Upper lobe of left lung (tissue), 6 donors: ENCODE measurements at regions not wholly inside any gene's neighbourhood (a gene's known extent, or its start where the extent isn't known, plus 50 kb on each side); places are given as distances from the start of the nearest gene placed in this dataset.
A peak's percentile ranks its signal among the peaks of the same experiment; 100 is the strongest.

Experiments
- ATAC-seq, 2 donors: fragments of 200-7000 bp; cut with Tn5 transposase; one replicate each; pipeline ENCODE4 v1.9.1; 2022; ENCODE audit warnings: mild to moderate bottlenecking in 2 of 2, moderate library complexity in 2 of 2; ENCODE audit not compliant: low FRiP score in 2 of 2
- DNase-seq, 2 donors: peaks; one replicate each; pipeline ENCODE4 v3.0.0-alpha.2; 2019 to 2020
- H3K27ac ChIP-seq, 4 donors: fragments of 200-600 bp; sonication (generic); one replicate each; pipeline ENCODE4 v1.5.1; 2016 to 2019
- H3K27me3 ChIP-seq, 4 donors: fragments of 200-600 bp; sonication (generic); one replicate each; pipeline ENCODE4 v1.5.1; 2017 to 2019
- H3K36me3 ChIP-seq, 4 donors: fragments of 200-600 bp; sonication (generic); one replicate each; pipeline ENCODE4 v1.5.1; 2016 to 2019
- H3K4me1 ChIP-seq, 4 donors: fragments of 200-600 bp; sonication (generic); one replicate each; pipeline ENCODE4 v1.5.1; 2018 to 2019
- H3K4me3 ChIP-seq, 4 donors: fragments of 200-600 bp; sonication (generic); one replicate each; pipeline ENCODE4 v1.5.1; 2017 to 2019; ENCODE audit warnings: mild to moderate bottlenecking in 2 of 4, moderate library complexity in 1 of 4
- H3K9me3 ChIP-seq, 4 donors: fragments of 200-600 bp; sonication (generic); one replicate each; pipeline ENCODE4 v1.5.1; 2018 to 2019
- EP300 ChIP-seq, 4 donors: sonication (generic); formaldehyde crosslinking; IDR thresholded peaks; one replicate each; pipeline ENCODE4 v1.5.1; 2017; ENCODE audit warnings: antibody characterized with exemption in 4 of 4, control low read depth in 2 of 4
- POLR2A ChIP-seq, 4 donors: fragments of 450-650 bp; IDR thresholded peaks; one replicate each; pipeline ENCODE4 v1.5.1; 2016 to 2017; ENCODE audit warnings: antibody characterized with exemption in 4 of 4, mild to moderate bottlenecking in 2 of 4
- POLR2AphosphoS5 ChIP-seq, 2 donors: sonication (generic); formaldehyde crosslinking; IDR thresholded peaks; one replicate each; pipeline ENCODE4 v1.5.1; 2017; ENCODE audit warnings: antibody characterized with exemption in 2 of 2
- WGBS, 2 donors: methylation state at CpG; one replicate each; pipeline ENCODE4 v1.1.5; 2017 to 2018; 5-methylcytosine and 5-hydroxymethylcytosine counted together
- TF ChIP-seq, protein P1 (sequence below), 6 experiments: fragments of 450-650 bp in 4 of 6; fragments of 200-600 bp in 2 of 6; sonication (generic) in 2 of 6; IDR thresholded peaks; one replicate each; pipeline ENCODE4 v1.5.1; 2016 to 2019; ENCODE audit warnings: antibody characterized with exemption in 6 of 6
- donor health status: DM: no; HTN: no; CAD: no; lungs with moderate emphysema.
- donor health status: DM: no; HTN: yes; CAD: no; lungs with severe emphysema.

DNA sequence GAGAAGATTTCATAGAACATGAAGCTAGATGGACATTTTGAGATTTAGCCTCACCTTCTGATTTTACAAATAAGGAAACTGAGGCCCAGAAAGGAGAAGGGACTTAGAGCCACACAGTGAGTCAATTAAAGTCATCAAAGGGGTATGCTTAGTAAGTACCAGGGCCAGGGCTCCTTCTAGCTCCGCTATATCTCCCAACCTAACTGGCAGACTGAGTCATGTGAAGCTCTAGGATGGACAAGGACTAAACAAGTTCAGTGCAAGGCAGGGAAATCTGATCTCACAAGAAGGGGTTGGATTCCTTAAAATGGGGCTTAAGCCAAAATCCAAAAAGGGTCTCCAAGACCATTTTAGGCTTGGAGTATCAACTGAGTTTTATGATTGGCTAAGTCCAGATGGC is 215.8 kb downstream of the PHLDA1 start:
- DNase-seq (no peak), ATAC-seq (no peak)
- Histone ChIP-seq H3K36me3 (no peaks in the 10 kb centered on the region), H3K4me1 (peaks cover 0 to 5% (median 0%) of the 10 kb centered on the region in 4 donors), H3K27ac (peak overlapping the region in 1 of 4 donors; percentile 32), H3K4me3 (no peak overlapping the region), H3K27me3 (no peaks in the 10 kb centered on the region), H3K9me3 (no peaks in the 10 kb centered on the region)
- TF ChIP-seq EP300 (IDR thresholded peaks at IDR 0.05): no peak
- WGBS, 2 donors: 92 to 100% methylated on average over 1 of the region's 1 CpG

DNA sequence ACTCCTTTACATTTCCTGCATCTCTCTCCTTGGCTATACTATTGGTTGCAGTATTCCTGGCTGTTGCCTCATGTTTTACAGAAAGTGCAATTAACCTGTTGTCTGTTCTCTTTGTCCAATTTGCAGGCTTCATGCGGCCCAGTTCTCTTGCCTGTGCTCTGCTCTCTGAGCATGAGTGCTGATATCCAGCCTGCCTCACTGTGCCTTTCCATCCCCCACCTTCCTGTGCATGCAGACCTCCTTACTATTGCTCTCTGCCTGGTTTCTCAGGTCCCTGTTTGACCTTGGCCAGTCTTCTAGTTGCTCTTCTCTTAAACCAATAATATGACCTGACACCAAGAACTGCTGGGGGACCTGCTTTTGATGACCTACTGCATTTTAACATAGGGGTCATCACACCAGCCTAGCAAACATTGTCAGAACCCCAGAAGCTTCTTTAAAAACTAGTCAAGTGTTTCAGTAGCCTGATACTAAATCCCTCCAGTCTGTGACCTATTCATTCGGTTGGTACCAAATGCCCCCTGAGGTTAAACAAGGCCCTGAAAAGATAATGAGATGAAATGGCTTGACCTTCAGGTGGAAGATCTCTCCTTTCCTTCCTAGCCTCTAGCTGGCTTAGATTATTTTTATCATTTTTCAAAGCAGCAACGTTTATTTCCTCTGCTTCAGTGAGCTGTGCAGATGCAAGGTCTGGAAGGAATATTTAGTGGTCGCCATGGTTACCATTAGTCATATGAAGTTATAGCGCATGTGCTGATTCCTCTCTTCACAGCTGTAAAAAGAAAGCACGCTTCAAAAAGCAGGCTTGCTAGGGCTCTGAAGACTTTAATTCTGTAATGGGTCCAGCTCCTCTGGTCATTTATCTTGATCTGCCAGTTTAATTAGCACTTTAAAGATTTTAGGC is 216.5 kb downstream of the PHLDA1 start:
- no peak for TF ChIP-seq POLR2A (IDR thresholded peaks at IDR 0.05)
- TF ChIP-seq EP300 (IDR thresholded peaks at IDR 0.05): no peak
- TF ChIP-seq, protein P1, sequence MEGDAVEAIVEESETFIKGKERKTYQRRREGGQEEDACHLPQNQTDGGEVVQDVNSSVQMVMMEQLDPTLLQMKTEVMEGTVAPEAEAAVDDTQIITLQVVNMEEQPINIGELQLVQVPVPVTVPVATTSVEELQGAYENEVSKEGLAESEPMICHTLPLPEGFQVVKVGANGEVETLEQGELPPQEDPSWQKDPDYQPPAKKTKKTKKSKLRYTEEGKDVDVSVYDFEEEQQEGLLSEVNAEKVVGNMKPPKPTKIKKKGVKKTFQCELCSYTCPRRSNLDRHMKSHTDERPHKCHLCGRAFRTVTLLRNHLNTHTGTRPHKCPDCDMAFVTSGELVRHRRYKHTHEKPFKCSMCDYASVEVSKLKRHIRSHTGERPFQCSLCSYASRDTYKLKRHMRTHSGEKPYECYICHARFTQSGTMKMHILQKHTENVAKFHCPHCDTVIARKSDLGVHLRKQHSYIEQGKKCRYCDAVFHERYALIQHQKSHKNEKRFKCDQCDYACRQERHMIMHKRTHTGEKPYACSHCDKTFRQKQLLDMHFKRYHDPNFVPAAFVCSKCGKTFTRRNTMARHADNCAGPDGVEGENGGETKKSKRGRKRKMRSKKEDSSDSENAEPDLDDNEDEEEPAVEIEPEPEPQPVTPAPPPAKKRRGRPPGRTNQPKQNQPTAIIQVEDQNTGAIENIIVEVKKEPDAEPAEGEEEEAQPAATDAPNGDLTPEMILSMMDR (IDR thresholded peaks at IDR 0.05): no peak
- TF ChIP-seq POLR2AphosphoS5 (IDR thresholded peaks at IDR 0.05): no peak
- H3K9me3 ChIP-seq: no peaks in the 10 kb centered on the region
- peaks cover 0 to 5% (median 0%) of the 10 kb centered on the region in 4 donors for H3K4me1 ChIP-seq
- DNase-seq: no peak
- H3K27me3 ChIP-seq: no peaks in the 10 kb centered on the region
- WGBS, 2 donors: 56 to 72% methylated on average over 6 of the region's 6 CpGs
- ATAC-seq: peak in 1 of 2 donors; percentile 92
- peak overlapping the region in 1 of 4 donors; percentile 32 for H3K27ac ChIP-seq
- H3K36me3 ChIP-seq: no peaks in the 10 kb centered on the region
- H3K4me3 ChIP-seq: no peak overlapping the region

DNA sequence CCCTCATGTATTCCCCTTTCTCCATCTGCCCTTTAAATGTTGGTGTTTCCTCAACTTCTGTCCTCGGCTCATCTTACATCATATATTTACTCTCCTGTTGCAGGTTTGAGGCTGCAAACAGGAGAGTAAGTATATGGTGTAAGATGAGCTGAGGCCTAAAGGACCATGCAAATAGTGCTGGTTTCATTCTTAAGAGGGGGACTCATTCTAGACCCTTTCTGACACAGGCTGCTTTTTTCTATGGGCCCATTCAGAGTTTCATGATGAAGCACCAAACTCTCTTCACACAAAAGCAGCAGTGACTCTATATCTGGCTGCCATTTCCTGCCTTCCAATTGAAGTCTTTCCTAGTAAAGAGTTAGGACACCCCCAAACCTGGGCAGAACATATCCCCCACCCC is 218.5 kb downstream of the PHLDA1 start:
- no peaks in the 10 kb centered on the region for H3K36me3 ChIP-seq
- 61 to 79% methylated on average over 1 of the region's 1 CpG for WGBS, 2 donors

DNA sequence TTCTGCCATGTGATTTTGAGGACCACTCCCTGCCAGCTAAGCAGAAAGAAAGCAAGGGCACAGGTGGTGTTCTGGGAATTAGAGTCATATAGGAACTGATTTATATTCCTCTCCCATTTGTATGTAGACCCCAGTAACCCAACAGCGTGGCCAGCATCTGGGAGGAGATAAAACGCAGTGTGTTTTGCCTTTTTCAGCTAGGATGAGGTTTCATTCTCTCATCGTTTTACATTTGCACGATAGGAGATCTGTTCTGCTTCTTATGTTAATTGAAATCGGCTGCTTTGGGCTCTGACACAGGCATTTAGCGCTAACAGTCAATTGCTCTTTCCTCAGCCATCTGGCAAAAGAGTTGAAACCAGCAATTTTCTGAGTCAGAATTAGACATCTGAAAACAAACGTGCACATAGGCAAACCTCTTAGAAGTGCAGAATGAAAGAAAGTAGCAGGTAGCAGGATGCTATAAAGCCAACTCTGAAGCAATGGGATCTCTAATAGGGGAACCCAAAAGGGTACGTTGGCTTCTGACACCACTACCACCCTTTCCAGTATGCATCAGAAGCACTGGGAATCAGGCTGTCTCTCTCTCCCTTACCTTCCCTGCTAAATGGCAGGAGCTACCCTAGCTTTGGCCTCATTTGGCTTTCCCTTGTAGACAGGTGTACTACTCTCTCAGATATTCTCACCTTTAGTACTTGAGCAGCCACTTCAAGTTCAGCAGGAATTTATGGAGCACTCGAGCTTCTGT is 219.1 kb downstream of the PHLDA1 start:
- peaks cover 0 to 5% (median 0%) of the 10 kb centered on the region in 4 donors for H3K4me1 ChIP-seq

More for the DNA sequence above, 218.5 kb downstream of the PHLDA1 start:
- H3K4me1 ChIP-seq: peaks cover 0 to 5% (median 0%) of the 10 kb centered on the region in 4 donors
- no peaks in the 10 kb centered on the region for H3K9me3 ChIP-seq
- no peak overlapping the region for H3K4me3 ChIP-seq
- no peak overlapping the region for H3K27ac ChIP-seq
- DNase-seq: no peak
- no peak for TF ChIP-seq EP300 (IDR thresholded peaks at IDR 0.05)
- TF ChIP-seq, protein P1 (IDR thresholded peaks at IDR 0.05): no peak
- TF ChIP-seq POLR2A (IDR thresholded peaks at IDR 0.05): no peak
- TF ChIP-seq POLR2AphosphoS5 (IDR thresholded peaks at IDR 0.05): no peak
- no peaks in the 10 kb centered on the region for H3K27me3 ChIP-seq
- ATAC-seq: no peak

More for the DNA sequence above, 219.1 kb downstream of the PHLDA1 start:
- Histone ChIP-seq H3K9me3 (no peaks in the 10 kb centered on the region), H3K4me3 (no peak overlapping the region), H3K36me3 (no peaks in the 10 kb centered on the region), H3K27ac (no peak overlapping the region), H3K27me3 (no peaks in the 10 kb centered on the region)
- ATAC-seq (no peak), DNase-seq (no peak)
- TF ChIP-seq, protein P1 (IDR thresholded peaks at IDR 0.05): no peak
- TF ChIP-seq POLR2A (IDR thresholded peaks at IDR 0.05): no peak
- no peak for TF ChIP-seq POLR2AphosphoS5 (IDR thresholded peaks at IDR 0.05)
- TF ChIP-seq EP300 (IDR thresholded peaks at IDR 0.05): no peak
- WGBS, 2 donors: 59 to 62% methylated on average over 9 of the region's 9 CpGs
